Neuron (in vitro differentiated cells): ENCODE measurements at regions not wholly inside any gene's neighbourhood (a gene's known extent, or its start where the extent isn't known, plus 50 kb on each side); places are given as distances from the start of the nearest gene placed in this dataset.

ENCODE experiments used
- H2AFZ ChIP-seq: one replicate; pipeline ENCODE4 v1.6.1; 2013; ENCODE audit warnings: low read depth, mild to moderate bottlenecking, inconsistent platforms, low read length, moderate library complexity
- H3K27me3 ChIP-seq: one replicate; pipeline ENCODE4 v1.6.1; 2013; ENCODE audit warnings: low read length; ENCODE audit not compliant: insufficient read depth
- H3K36me3 ChIP-seq: one replicate; pipeline ENCODE4 v1.6.1; 2013; ENCODE audit warnings: low read length; ENCODE audit not compliant: insufficient read depth
- H3K4me1 ChIP-seq: one replicate; pipeline ENCODE4 v1.6.1; 2013; ENCODE audit warnings: low read length; ENCODE audit not compliant: insufficient read depth
- H3K4me3 ChIP-seq: 2 replicates; pipeline ENCODE4 v1.5.1; 2013; ENCODE audit warnings: mild to moderate bottlenecking, low read length, moderate library complexity
- H3K9me3 ChIP-seq: one replicate; pipeline ENCODE4 v1.6.1; 2013; ENCODE audit warnings: low read length

GRCh38 chr7:20839196-20839735, 52.6 kb upstream of the SP8 start:
- Histone ChIP-seq H3K9me3 (no peaks in the 10 kb centered on the region), H3K27me3 (no peaks in the 10 kb centered on the region), H3K4me3 (no peak overlapping the region), H3K36me3 (no peaks in the 10 kb centered on the region), H2AFZ (no peak overlapping the region), H3K4me1 (no peaks in the 10 kb centered on the region)

DNA sequence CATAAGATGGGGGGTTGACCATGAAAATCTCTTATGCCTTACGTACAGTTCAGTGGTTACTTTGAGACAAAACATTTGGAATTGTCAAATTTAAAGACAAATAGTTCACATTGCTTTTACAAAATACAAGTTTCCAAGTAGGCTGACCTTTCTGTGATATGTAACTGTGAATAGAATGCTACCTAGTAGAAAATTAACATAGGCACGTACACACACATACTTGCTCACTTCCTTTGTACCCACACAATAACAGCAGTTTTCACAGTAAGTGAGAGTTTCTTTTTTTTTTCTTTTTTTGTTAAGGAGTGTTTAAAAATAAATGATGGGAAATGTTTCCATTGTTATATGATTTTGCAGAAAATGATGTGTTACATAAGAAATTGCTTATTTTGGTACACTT, 53.3 kb upstream of the SP8 start:
- Histone ChIP-seq H3K4me3 (no peak overlapping the region), H3K4me1 (no peaks in the 10 kb centered on the region), H3K9me3 (no peaks in the 10 kb centered on the region), H3K36me3 (no peaks in the 10 kb centered on the region), H2AFZ (no peak overlapping the region), H3K27me3 (no peaks in the 10 kb centered on the region)

GRCh38 chr7:20846791-20847190, 60.1 kb upstream of the SP8 start:
- no peaks in the 10 kb centered on the region for H3K9me3 ChIP-seq

DNA sequence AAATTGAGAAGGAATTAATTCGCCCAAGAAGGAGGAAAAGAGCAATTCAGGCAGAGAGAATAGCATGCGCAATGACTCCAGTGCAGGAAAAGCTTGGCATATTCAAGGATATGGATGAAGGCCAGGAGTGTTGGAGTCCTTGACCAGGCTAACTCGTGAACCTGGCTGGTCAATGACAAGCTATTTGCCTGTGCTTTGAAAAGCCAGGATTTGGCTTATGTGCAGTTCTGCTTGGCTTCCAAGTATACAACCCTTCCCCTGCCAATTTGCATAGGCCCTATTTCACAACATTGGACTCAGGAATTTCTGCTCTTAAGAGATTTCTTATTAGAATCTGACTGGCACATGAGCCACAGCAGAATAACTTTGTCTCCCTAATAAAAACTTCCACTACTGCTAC, 72.3 kb upstream of the SP8 start:
- H2AFZ ChIP-seq, result no peak overlapping the region
- H3K4me3 ChIP-seq, result no peak overlapping the region
- H3K9me3 ChIP-seq, result no peaks in the 10 kb centered on the region
- H3K4me1 ChIP-seq, result no peaks in the 10 kb centered on the region
- no peaks in the 10 kb centered on the region for H3K27me3 ChIP-seq
- no peaks in the 10 kb centered on the region for H3K36me3 ChIP-seq

More at GRCh38 chr7:20846791-20847190, 60.1 kb upstream of the SP8 start:
- no peaks in the 10 kb centered on the region for H3K36me3 ChIP-seq
- H3K4me1 ChIP-seq, result no peaks in the 10 kb centered on the region
- H3K4me3 ChIP-seq, result no peak overlapping the region
- H3K27me3 ChIP-seq, result no peaks in the 10 kb centered on the region
- H2AFZ ChIP-seq, result no peak overlapping the region

DNA sequence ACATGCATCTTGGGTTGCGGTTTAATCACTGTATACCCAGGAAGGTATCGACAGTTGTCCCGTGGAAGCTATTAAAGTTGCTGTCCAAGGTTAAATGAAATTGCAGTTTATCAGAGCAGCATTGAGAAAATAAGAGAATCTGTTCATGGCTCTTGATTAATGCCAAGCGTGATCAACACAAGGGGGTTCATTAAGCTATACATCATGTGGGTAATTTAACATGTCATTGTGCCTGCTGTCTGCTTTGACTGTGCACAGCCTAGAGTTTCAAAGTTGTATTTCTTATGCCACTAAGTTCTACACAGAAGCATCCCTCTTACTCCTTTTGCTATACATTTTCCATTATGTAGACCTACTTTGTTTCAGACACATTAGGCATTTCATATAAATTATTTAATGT, 74.8 kb upstream of the SP8 start:
- Histone ChIP-seq H3K27me3 (no peaks in the 10 kb centered on the region), H3K4me3 (no peak overlapping the region), H3K36me3 (no peaks in the 10 kb centered on the region), H3K4me1 (no peaks in the 10 kb centered on the region), H2AFZ (no peak overlapping the region), H3K9me3 (no peaks in the 10 kb centered on the region)

DNA sequence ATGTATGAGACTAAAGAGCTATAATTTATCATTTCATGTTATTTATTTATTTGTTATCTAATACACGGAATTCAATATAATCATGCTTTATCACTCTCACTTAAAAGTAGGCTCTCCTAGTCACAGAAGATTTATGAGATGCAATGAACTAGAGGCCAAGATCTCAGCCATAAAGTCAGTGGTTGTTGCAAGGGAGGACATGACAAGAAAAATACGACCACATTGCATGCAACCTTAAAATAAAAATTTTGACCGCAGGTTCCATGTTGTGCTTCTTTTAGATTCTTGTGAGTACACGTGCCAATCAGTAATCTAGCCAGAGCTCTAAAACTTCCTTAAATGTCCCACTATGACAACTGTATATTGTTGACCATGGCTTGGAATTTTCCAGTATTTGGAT, 75.9 kb upstream of the SP8 start:
- H3K9me3 ChIP-seq, result no peaks in the 10 kb centered on the region
- no peak overlapping the region for H3K4me3 ChIP-seq
- no peaks in the 10 kb centered on the region for H3K4me1 ChIP-seq
- H3K27me3 ChIP-seq, result no peaks in the 10 kb centered on the region
- H2AFZ ChIP-seq, result no peak overlapping the region
- H3K36me3 ChIP-seq, result no peaks in the 10 kb centered on the region

GRCh38 chr7:20864221-20864620, 77.5 kb upstream of the SP8 start:
- H3K4me3 ChIP-seq, result no peak overlapping the region
- no peak overlapping the region for H2AFZ ChIP-seq
- no peaks in the 10 kb centered on the region for H3K36me3 ChIP-seq
- no peaks in the 10 kb centered on the region for H3K27me3 ChIP-seq
- H3K9me3 ChIP-seq, result no peaks in the 10 kb centered on the region
- H3K4me1 ChIP-seq, result no peaks in the 10 kb centered on the region

- H3K27me3 ChIP-seq, result no peaks in the 10 kb centered on the region
- H3K4me1 ChIP-seq, result no peaks in the 10 kb centered on the region
- H3K9me3 ChIP-seq, result no peaks in the 10 kb centered on the region
- no peak overlapping the region for H3K4me3 ChIP-seq
- H2AFZ ChIP-seq, result no peak overlapping the region
- no peaks in the 10 kb centered on the region for H3K36me3 ChIP-seq
These were observed 79.0 kb upstream of the SP8 start for GRCh38 chr7:20865684-20866083.

GRCh38 chr7:20870977-20871376, 84.3 kb upstream of the SP8 start:
- no peaks in the 10 kb centered on the region for H3K36me3 ChIP-seq
- H3K27me3 ChIP-seq, result no peaks in the 10 kb centered on the region
- H3K9me3 ChIP-seq, result no peaks in the 10 kb centered on the region
- no peak overlapping the region for H3K4me3 ChIP-seq
- no peaks in the 10 kb centered on the region for H3K4me1 ChIP-seq
- H2AFZ ChIP-seq, result no peak overlapping the region

GRCh38 chr7:20892776-20893175, 106.1 kb upstream of the SP8 start:
- no peaks in the 10 kb centered on the region for H3K9me3 ChIP-seq
- H3K4me3 ChIP-seq, result no peak overlapping the region
- H3K4me1 ChIP-seq, result no peaks in the 10 kb centered on the region
- no peaks in the 10 kb centered on the region for H3K27me3 ChIP-seq
- H2AFZ ChIP-seq, result no peak overlapping the region
- no peaks in the 10 kb centered on the region for H3K36me3 ChIP-seq

DNA sequence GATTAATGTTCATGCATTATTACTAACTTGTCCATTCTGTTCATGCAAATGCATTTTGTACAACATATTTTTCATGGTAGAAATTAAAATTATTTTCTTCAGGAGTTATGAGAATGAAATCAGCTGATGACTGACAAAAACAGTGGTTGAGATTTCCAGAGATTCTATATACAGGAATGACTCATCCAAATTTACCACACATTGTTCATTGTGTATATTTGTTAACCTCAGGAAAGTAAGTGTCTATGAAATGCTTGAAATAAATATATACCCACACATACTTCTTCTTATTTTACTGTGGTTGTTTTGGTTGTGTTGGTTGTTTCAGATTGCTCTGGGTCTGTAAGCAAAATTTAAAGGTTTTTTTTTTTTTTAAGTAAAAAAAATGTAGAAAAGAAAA, 108.1 kb upstream of the SP8 start:
- Histone ChIP-seq H3K4me1 (no peaks in the 10 kb centered on the region), H3K4me3 (no peak overlapping the region), H3K36me3 (no peaks in the 10 kb centered on the region), H2AFZ (no peak overlapping the region), H3K27me3 (no peaks in the 10 kb centered on the region), H3K9me3 (no peaks in the 10 kb centered on the region)

DNA sequence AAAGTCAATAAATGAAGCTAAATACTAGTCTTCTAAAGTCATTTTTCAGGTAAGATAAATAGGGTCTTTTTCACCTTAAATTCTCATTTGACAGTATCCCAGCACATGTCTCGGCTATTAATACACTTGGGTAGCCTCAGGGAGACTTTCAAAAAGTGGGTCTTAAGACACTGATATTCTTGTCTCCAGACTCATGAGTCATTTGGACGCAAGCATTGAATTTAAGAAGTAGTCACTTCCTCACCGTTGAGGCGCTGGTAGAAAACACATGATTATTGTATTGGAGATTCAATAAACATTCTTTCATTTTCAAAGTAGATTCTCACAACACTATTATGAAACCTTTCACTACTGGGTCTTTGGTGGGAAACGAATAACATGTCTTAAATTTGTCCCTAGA, 108.9 kb upstream of the SP8 start:
- no peak overlapping the region for H3K4me3 ChIP-seq
- H2AFZ ChIP-seq, result no peak overlapping the region
- H3K36me3 ChIP-seq, result no peaks in the 10 kb centered on the region
- H3K9me3 ChIP-seq, result no peaks in the 10 kb centered on the region
- H3K27me3 ChIP-seq, result peaks cover under 1% of the 10 kb centered on the region
- no peaks in the 10 kb centered on the region for H3K4me1 ChIP-seq

GRCh38 chr7:20896996-20897395, 110.3 kb upstream of the SP8 start:
- Histone ChIP-seq H3K4me1 (no peaks in the 10 kb centered on the region), H2AFZ (no peak overlapping the region), H3K27me3 (peaks cover 5% of the 10 kb centered on the region), H3K36me3 (no peaks in the 10 kb centered on the region), H3K4me3 (no peak overlapping the region), H3K9me3 (no peaks in the 10 kb centered on the region)

DNA sequence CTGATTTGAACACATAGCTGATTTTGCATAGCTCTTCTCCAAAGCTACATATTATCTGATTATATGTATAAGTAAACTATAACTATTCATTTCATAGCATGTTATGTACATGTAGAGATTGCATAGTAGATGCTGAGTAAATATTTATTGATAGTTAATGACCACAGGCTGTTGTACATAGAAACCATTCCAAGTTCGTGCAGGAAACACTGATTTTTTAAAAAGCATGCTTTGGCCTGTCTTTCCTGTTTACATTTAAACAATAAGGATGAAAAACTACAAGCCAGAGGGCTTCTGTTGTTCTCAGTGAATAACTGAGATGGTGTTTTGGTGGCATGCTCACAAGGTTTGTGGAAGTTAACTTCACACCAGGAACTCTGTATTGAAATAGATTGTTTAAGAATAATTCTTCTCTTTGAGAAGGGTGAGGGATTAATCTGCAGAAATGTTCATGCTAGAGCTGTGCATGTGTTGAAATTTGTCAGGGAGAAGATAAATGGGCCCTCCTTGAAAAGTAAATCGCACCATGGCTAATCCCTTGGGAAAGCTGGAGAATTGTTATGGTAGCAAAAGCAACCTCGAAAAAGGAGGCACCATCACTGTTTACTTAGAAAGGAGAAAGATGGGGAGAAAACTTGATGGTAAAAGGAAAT, 120.2 kb upstream of the SP8 start:
- Histone ChIP-seq H3K36me3 (no peaks in the 10 kb centered on the region), H2AFZ (no peak overlapping the region), H3K27me3 (no peaks in the 10 kb centered on the region), H3K9me3 (no peaks in the 10 kb centered on the region), H3K4me3 (no peak overlapping the region), H3K4me1 (no peaks in the 10 kb centered on the region)
